OCI-LY1 (cell line): ENCODE measurements at regions not wholly inside any gene's neighbourhood (a gene's known extent, or its start where the extent isn't known, plus 50 kb on each side); places are given as distances from the start of the nearest gene placed in this dataset.

Experiments used
- H2AFZ ChIP-seq: fragments of 200-600 bp; sonication (generic), shearing (Covaris generic); 2 replicates; pipeline ENCODE4 v1.6.0; 2014; ENCODE audit warnings: antibody characterized with exemption, mild to moderate bottlenecking, low read length
- H3F3A ChIP-seq: fragments of 200-600 bp; sonication (generic), shearing (Covaris generic); 2 replicates; pipeline ENCODE4 v1.6.0; 2014; ENCODE audit warnings: mild to moderate bottlenecking, antibody characterized with exemption, low read length, moderate library complexity; ENCODE audit not compliant: insufficient read depth
- H3K27ac ChIP-seq: fragments of 200-600 bp; sonication (generic); 2 replicates; pipeline ENCODE4 v1.5.1; 2014; ENCODE audit warnings: low read length, mixed run types, mild to moderate bottlenecking, low read depth; ENCODE audit not compliant: poor library complexity, severe bottlenecking
- H3K27me3 ChIP-seq: fragments of 200-600 bp; sonication (generic); 2 replicates; pipeline ENCODE4 v1.6.0; 2014; ENCODE audit warnings: antibody characterized with exemption, mild to moderate bottlenecking, low read length, moderate library complexity; ENCODE audit not compliant: insufficient read depth
- H3K36me3 ChIP-seq: fragments of 200-600 bp; sonication (generic); 2 replicates; pipeline ENCODE4 v1.6.1; 2014; ENCODE audit warnings: mild to moderate bottlenecking, antibody characterized with exemption, low read length, moderate library complexity, mixed read lengths; ENCODE audit not compliant: insufficient read depth
- H3K4me1 ChIP-seq: fragments of 200-600 bp; sonication (generic); 2 replicates; pipeline ENCODE4 v1.5.1; 2014; ENCODE audit warnings: mild to moderate bottlenecking, low read length, moderate library complexity; ENCODE audit not compliant: insufficient read depth, severe bottlenecking
- H3K4me2 ChIP-seq: fragments of 200-600 bp; sonication (generic), shearing (Covaris generic); 2 replicates; pipeline ENCODE4 v1.6.1; 2014; ENCODE audit warnings: low read length
- H3K4me3 ChIP-seq: fragments of 200-600 bp; sonication (generic); 2 replicates; pipeline ENCODE4 v1.5.1; 2014; ENCODE audit warnings: low read length, low read depth, mild to moderate bottlenecking, mixed read lengths; ENCODE audit not compliant: poor library complexity, severe bottlenecking
- H3K79me2 ChIP-seq: fragments of 200-600 bp; shearing (Covaris generic); 2 replicates; pipeline ENCODE4 v1.6.1; 2016; ENCODE audit warnings: mixed run types, low read length, mixed read lengths; ENCODE audit not compliant: insufficient read depth
- H3K9ac ChIP-seq: fragments of 200-600 bp; sonication (generic), shearing (Covaris generic); 2 replicates; pipeline ENCODE4 v1.6.1; 2014; ENCODE audit warnings: mild to moderate bottlenecking, low read length, mixed read lengths
- H3K9me2 ChIP-seq: fragments of 200-600 bp; sonication (generic), shearing (Covaris generic); 2 replicates; pipeline ENCODE4 v1.6.1; 2014; ENCODE audit warnings: low read depth, mild to moderate bottlenecking, low read length, mixed read lengths
- H3K9me3 ChIP-seq: fragments of 200-600 bp; shearing (Covaris generic); 2 replicates; pipeline ENCODE4 v1.6.1; 2014; ENCODE audit warnings: low read length, mixed read lengths
- H4K20me1 ChIP-seq: fragments of 200-600 bp; sonication (generic), shearing (Covaris generic); 2 replicates; pipeline ENCODE4 v1.6.0; 2016; ENCODE audit warnings: mild to moderate bottlenecking, low read length; ENCODE audit not compliant: insufficient read depth
- EZH2 ChIP-seq: fragments of 200-600 bp; sonication (generic), shearing (Covaris generic); IDR thresholded peaks from 2 replicates; pipeline ENCODE4 v1.8.0; 2017; ENCODE audit warnings: borderline replicate concordance, mixed run types, mild to moderate bottlenecking, antibody characterized with exemption, low read length, moderate library complexity, mixed read lengths
- TF ChIP-seq, protein P1 (sequence below): fragments of 200-600 bp; sonication (generic), shearing (Covaris generic); IDR thresholded peaks from 2 replicates; pipeline ENCODE4 v1.5.1; 2017; ENCODE audit warnings: mild to moderate bottlenecking, antibody characterized with exemption, low read length, moderate library complexity, mixed read lengths

DNA sequence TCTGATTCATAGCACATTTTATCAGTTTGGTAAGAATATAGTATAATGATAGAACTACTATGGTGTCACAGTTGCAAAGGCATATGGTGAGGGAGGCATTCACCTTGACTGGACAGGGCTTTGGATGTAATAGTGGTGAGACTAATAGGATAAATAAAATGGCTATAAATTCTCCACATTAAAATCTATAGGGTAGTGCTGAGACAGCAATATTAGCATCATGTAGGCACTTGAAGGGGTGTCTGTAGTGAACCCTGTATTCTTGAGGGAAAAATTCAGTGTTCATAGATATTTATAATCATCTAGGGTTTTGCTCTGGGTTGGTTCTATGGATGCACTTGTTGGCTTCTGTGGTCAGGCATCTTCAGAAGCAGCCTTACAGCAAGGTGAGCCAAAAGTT lies 59.3 kb upstream of the ICA1 start:
- H3K79me2 ChIP-seq, result no peaks in the 10 kb centered on the region
- H3K27me3 ChIP-seq, result no peaks in the 10 kb centered on the region
- no peaks in the 10 kb centered on the region for H3F3A ChIP-seq
- H3K9me3 ChIP-seq, result no peaks in the 10 kb centered on the region
- H3K27ac ChIP-seq, result no peak overlapping the region
- no peaks in the 10 kb centered on the region for H3K36me3 ChIP-seq
- no peaks in the 10 kb centered on the region for H3K9me2 ChIP-seq
- H3K9ac ChIP-seq, result no peak overlapping the region
- no peak overlapping the region for H2AFZ ChIP-seq
- no peak overlapping the region for H3K4me3 ChIP-seq
- no peaks in the 10 kb centered on the region for H3K4me1 ChIP-seq
- no peaks in the 10 kb centered on the region for H4K20me1 ChIP-seq
- TF ChIP-seq, protein P1, sequence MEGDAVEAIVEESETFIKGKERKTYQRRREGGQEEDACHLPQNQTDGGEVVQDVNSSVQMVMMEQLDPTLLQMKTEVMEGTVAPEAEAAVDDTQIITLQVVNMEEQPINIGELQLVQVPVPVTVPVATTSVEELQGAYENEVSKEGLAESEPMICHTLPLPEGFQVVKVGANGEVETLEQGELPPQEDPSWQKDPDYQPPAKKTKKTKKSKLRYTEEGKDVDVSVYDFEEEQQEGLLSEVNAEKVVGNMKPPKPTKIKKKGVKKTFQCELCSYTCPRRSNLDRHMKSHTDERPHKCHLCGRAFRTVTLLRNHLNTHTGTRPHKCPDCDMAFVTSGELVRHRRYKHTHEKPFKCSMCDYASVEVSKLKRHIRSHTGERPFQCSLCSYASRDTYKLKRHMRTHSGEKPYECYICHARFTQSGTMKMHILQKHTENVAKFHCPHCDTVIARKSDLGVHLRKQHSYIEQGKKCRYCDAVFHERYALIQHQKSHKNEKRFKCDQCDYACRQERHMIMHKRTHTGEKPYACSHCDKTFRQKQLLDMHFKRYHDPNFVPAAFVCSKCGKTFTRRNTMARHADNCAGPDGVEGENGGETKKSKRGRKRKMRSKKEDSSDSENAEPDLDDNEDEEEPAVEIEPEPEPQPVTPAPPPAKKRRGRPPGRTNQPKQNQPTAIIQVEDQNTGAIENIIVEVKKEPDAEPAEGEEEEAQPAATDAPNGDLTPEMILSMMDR, result no peak
- TF ChIP-seq EZH2, result no peak
- no peak overlapping the region for H3K4me2 ChIP-seq

DNA sequence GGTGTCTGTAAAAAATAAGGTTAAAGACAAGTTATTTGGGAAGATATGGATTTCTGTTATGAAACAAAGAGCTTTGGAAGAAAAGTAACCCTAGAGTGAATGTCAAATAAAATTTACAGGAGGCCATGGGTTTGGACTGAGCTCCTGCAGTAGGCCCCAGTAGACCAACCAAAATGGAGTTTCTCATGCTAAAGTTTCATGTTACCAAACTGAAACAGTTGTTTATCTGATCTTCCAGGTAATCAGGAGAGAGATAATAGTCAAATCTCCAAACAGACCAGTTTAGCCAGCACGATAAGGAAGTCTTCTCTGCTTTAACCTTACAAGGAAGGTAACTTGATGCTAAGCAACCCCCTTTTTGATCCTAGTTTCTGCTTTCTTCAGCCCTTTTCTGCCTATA lies 60.7 kb upstream of the ICA1 start:
- no peak overlapping the region for H3K4me3 ChIP-seq

DNA sequence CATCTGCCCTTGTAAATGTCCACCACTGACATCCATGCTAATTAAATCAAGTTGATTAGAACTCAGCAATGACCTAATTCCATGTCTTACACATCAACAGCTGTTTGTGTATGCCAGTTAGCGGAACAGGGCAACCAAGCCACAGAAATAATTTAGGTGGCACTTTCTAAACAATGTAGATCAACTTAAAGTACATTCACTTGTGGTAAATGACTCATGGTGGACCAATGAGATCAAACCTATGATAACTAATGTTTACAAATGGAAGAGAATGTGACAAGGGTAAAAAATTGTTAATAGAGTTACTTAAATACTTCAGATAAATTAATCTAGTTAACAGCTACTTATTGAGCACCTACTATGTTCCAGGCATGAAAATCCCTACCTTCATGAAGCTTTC lies 63.1 kb upstream of the ICA1 start:
- no peak for TF ChIP-seq EZH2
- TF ChIP-seq, protein P1, result no peak
- Histone ChIP-seq H3K36me3 (no peaks in the 10 kb centered on the region), H3K27ac (no peak overlapping the region), H3K9me3 (no peaks in the 10 kb centered on the region), H3K4me3 (no peak overlapping the region), H3K9me2 (no peaks in the 10 kb centered on the region), H4K20me1 (no peaks in the 10 kb centered on the region), H2AFZ (no peak overlapping the region), H3K4me2 (no peak overlapping the region), H3K9ac (no peak overlapping the region), H3F3A (no peaks in the 10 kb centered on the region), H3K4me1 (no peaks in the 10 kb centered on the region), H3K79me2 (no peaks in the 10 kb centered on the region), H3K27me3 (no peaks in the 10 kb centered on the region)

More for the DNA sequence above, 60.7 kb upstream of the ICA1 start:
- no peaks in the 10 kb centered on the region for H3K9me2 ChIP-seq
- no peaks in the 10 kb centered on the region for H3K79me2 ChIP-seq
- no peaks in the 10 kb centered on the region for H3K4me1 ChIP-seq
- TF ChIP-seq EZH2, result no peak
- TF ChIP-seq, protein P1, result no peak
- no peaks in the 10 kb centered on the region for H3K9me3 ChIP-seq
- H4K20me1 ChIP-seq, result no peaks in the 10 kb centered on the region
- H3K9ac ChIP-seq, result no peak overlapping the region
- no peak overlapping the region for H3K4me2 ChIP-seq
- H3F3A ChIP-seq, result no peaks in the 10 kb centered on the region
- no peaks in the 10 kb centered on the region for H3K27me3 ChIP-seq
- H3K27ac ChIP-seq, result no peak overlapping the region
- H3K36me3 ChIP-seq, result no peaks in the 10 kb centered on the region
- no peak overlapping the region for H2AFZ ChIP-seq
